ENCODE measurements at regions not wholly inside any gene's neighbourhood (a gene's known extent, or its start where the extent isn't known, plus 50 kb on each side); places are given as distances from the start of the nearest gene placed in this dataset.

DNA sequence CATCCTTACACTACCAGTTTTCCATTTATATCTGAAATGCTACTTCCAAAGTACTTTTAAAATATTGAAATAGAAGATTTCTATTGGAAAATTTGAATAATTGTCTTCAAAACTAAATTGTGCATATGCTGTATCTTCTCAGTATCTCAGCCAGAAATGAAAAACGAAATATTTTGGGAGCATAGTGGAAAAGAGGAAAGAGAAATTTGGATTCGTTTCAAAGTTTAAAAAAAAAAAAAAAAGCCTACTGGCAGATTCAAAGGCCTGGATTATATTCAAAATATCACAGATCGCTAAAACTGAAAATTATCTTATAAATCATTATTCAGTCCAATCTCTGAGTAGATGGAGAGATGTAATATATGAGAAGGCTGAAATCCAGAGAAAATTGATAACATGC, 440.7 kb downstream of the TAF11L14 start:
- TF ChIP-seq, protein P1, sequence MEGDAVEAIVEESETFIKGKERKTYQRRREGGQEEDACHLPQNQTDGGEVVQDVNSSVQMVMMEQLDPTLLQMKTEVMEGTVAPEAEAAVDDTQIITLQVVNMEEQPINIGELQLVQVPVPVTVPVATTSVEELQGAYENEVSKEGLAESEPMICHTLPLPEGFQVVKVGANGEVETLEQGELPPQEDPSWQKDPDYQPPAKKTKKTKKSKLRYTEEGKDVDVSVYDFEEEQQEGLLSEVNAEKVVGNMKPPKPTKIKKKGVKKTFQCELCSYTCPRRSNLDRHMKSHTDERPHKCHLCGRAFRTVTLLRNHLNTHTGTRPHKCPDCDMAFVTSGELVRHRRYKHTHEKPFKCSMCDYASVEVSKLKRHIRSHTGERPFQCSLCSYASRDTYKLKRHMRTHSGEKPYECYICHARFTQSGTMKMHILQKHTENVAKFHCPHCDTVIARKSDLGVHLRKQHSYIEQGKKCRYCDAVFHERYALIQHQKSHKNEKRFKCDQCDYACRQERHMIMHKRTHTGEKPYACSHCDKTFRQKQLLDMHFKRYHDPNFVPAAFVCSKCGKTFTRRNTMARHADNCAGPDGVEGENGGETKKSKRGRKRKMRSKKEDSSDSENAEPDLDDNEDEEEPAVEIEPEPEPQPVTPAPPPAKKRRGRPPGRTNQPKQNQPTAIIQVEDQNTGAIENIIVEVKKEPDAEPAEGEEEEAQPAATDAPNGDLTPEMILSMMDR (IDR thresholded peaks at IDR 0.05; ENCODE audit: insufficient read depth, low read length) = no peak
- no peak for TF ChIP-seq POLR2AphosphoS5 (IDR thresholded peaks at IDR 0.05; ENCODE audit: low read depth)
- TF ChIP-seq GABPA (IDR thresholded peaks at IDR 0.05; ENCODE audit: low read depth) = no peak
- TF ChIP-seq, protein P2, sequence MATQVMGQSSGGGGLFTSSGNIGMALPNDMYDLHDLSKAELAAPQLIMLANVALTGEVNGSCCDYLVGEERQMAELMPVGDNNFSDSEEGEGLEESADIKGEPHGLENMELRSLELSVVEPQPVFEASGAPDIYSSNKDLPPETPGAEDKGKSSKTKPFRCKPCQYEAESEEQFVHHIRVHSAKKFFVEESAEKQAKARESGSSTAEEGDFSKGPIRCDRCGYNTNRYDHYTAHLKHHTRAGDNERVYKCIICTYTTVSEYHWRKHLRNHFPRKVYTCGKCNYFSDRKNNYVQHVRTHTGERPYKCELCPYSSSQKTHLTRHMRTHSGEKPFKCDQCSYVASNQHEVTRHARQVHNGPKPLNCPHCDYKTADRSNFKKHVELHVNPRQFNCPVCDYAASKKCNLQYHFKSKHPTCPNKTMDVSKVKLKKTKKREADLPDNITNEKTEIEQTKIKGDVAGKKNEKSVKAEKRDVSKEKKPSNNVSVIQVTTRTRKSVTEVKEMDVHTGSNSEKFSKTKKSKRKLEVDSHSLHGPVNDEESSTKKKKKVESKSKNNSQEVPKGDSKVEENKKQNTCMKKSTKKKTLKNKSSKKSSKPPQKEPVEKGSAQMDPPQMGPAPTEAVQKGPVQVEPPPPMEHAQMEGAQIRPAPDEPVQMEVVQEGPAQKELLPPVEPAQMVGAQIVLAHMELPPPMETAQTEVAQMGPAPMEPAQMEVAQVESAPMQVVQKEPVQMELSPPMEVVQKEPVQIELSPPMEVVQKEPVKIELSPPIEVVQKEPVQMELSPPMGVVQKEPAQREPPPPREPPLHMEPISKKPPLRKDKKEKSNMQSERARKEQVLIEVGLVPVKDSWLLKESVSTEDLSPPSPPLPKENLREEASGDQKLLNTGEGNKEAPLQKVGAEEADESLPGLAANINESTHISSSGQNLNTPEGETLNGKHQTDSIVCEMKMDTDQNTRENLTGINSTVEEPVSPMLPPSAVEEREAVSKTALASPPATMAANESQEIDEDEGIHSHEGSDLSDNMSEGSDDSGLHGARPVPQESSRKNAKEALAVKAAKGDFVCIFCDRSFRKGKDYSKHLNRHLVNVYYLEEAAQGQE (IDR thresholded peaks at IDR 0.05; ENCODE audit: insufficient replicate concordance, low read depth) = no peak

All from HL-60 (cell line).